RWPE2 (cell line): ENCODE measurements at regions not wholly inside any gene's neighbourhood (a gene's known extent, or its start where the extent isn't known, plus 50 kb on each side); places are given as distances from the start of the nearest gene placed in this dataset.

Experiments used
- ATAC-seq: fragments of 200-7000 bp; cut with Tn5 transposase; 3 replicates; pipeline ENCODE4 v1.9.1; 2021; ENCODE audit warnings: low read depth
- DNase-seq: peaks from one replicate; pipeline ENCODE4 v3.0.0-alpha.2; 2020; ENCODE audit warnings: low spot score
- H3K27ac ChIP-seq: fragments of 450-650 bp; 2 replicates; pipeline ENCODE4 v1.5.1; 2017; ENCODE audit warnings: mild to moderate bottlenecking; ENCODE audit not compliant: poor library complexity, severe bottlenecking
- H3K27me3 ChIP-seq: fragments of 250-450 bp; sonication (Bioruptor Pico); 2 replicates; pipeline ENCODE4 v1.5.1; 2021; ENCODE audit warnings: mild to moderate bottlenecking, moderate library complexity; ENCODE audit not compliant: insufficient read depth, poor library complexity, severe bottlenecking
- H3K36me3 ChIP-seq: fragments of 250-450 bp; sonication (Bioruptor Pico); 2 replicates; pipeline ENCODE4 v1.5.1; 2020; ENCODE audit warnings: low read depth, mild to moderate bottlenecking, moderate library complexity
- H3K4me1 ChIP-seq: fragments of 250-450 bp; sonication (Bioruptor Pico); 2 replicates; pipeline ENCODE4 v1.5.1; 2021; ENCODE audit warnings: mild to moderate bottlenecking, moderate library complexity; ENCODE audit not compliant: insufficient read depth, poor library complexity, severe bottlenecking
- H3K4me3 ChIP-seq: fragments of 250-450 bp; sonication (Bioruptor Pico); 2 replicates; pipeline ENCODE4 v1.5.1; 2021; ENCODE audit warnings: mild to moderate bottlenecking, moderate library complexity; ENCODE audit not compliant: severe bottlenecking
- H3K9me3 ChIP-seq: fragments of 250-450 bp; sonication (Bioruptor Pico); 2 replicates; pipeline ENCODE4 v1.5.1; 2021; ENCODE audit warnings: mild to moderate bottlenecking, moderate library complexity; ENCODE audit not compliant: severe bottlenecking
- CTCF ChIP-seq: fragments of 450-650 bp; IDR thresholded peaks from one replicate; pipeline ENCODE4 v1.5.1; 2017; ENCODE audit warnings: mild to moderate bottlenecking, moderate library complexity; ENCODE audit not compliant: poor library complexity, severe bottlenecking

- TF ChIP-seq CTCF, result no peak
Measured at GRCh38 chr18:78678318-78678695, 301.3 kb upstream of the SALL3 start.

DNA sequence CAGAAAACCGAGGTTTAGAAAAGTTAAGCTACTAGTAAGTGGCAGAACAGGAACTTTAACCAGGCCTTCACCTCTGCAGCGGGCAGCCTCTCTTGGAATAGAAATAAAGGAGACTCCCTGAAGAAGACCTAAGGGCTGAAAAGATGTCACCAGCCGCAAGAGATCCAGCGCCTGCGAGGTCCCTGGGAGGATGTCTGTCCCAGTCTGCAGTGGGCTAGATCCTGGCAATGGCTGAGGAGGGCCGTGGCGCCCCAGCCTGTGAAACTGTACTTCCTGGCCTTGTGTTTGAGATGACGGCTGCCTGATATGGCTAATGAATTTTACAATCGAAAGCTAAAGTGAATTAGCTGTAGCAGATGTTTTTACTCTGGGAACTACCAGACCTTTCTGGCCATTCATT is 300.6 kb upstream of the SALL3 start:
- ATAC-seq (no peak), DNase-seq (no peak)
- H3K4me3 ChIP-seq, result no peak overlapping the region
- H3K36me3 ChIP-seq, result no peaks in the 10 kb centered on the region
- no peak overlapping the region for H3K27ac ChIP-seq
- H3K4me1 ChIP-seq, result no peaks in the 10 kb centered on the region
- no peaks in the 10 kb centered on the region for H3K27me3 ChIP-seq
- no peaks in the 10 kb centered on the region for H3K9me3 ChIP-seq
- TF ChIP-seq CTCF, result no peak

More at GRCh38 chr18:78678318-78678695, 301.3 kb upstream of the SALL3 start:
- peaks cover 2% of the 10 kb centered on the region for H3K9me3 ChIP-seq
- no peaks in the 10 kb centered on the region for H3K36me3 ChIP-seq
- ATAC-seq (no peak), DNase-seq (no peak)
- no peaks in the 10 kb centered on the region for H3K27me3 ChIP-seq
- no peaks in the 10 kb centered on the region for H3K4me1 ChIP-seq
- H3K27ac ChIP-seq, result no peak overlapping the region
- H3K4me3 ChIP-seq, result no peak overlapping the region

DNA sequence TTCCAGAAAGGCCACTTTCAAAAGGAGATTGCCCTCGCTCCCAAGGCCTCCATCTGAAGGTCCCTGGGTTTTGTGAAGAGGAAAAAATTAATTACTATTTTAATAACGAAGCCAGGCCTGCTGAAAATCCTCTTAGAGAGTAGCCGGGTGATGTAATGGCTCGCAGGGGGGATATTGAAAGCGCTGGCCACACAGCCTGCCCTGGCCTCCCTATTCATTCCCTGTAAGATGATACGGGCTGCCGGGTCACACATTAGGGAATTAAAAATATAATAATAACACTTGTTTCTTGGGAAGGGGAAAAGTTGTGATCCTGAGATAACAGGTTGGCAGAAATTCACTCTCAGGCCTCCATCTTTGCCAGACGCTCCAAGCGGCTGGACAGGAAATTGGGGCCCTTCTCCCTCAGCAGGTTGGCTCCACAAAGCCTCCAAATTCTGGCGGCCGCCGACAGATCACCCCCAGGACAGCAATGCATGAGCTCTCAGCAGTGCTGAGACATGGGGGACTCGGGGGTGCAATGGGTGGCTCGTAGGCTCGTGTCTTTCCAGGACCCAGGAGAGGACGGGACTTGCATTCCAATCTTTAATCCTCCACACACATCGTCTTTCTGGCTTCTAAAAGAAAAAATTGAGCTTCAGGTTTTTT is 299.9 kb upstream of the SALL3 start:
- no peaks in the 10 kb centered on the region for H3K36me3 ChIP-seq
- no peaks in the 10 kb centered on the region for H3K27me3 ChIP-seq
- DNase-seq (no peak), ATAC-seq (no peak)
- H3K9me3 ChIP-seq, result no peaks in the 10 kb centered on the region
- H3K4me1 ChIP-seq, result no peaks in the 10 kb centered on the region
- H3K4me3 ChIP-seq, result no peak overlapping the region
- TF ChIP-seq CTCF, result no peak
- no peak overlapping the region for H3K27ac ChIP-seq

DNA sequence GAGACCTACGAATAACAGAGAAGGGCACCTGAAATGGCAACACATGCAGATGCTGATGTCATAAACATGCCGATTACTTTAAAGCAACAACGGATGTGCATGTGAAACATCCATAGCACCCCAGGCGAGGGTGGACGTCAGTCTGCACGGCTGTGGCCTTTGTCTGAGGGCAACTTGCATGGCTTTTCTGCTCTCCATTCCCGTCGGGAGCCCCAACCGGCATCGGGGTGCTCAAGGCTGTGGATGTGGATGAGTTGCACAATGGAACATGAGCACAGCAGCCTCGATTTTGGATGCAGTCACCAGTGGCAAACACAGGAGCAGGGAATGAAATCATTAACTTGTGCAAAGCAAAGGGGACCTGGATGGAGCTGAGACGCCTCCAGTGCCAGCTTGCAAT is 298.2 kb upstream of the SALL3 start:
- Histone ChIP-seq H3K27ac (no peak overlapping the region), H3K36me3 (no peaks in the 10 kb centered on the region), H3K9me3 (no peaks in the 10 kb centered on the region), H3K4me3 (no peak overlapping the region), H3K27me3 (no peaks in the 10 kb centered on the region), H3K4me1 (no peaks in the 10 kb centered on the region)
- DNase-seq (no peak), ATAC-seq (no peak)
- no peak for TF ChIP-seq CTCF

- DNase-seq (no peak), ATAC-seq (no peak)
- Histone ChIP-seq H3K36me3 (no peaks in the 10 kb centered on the region), H3K27me3 (no peaks in the 10 kb centered on the region), H3K4me1 (no peaks in the 10 kb centered on the region), H3K27ac (no peak overlapping the region), H3K9me3 (no peaks in the 10 kb centered on the region), H3K4me3 (no peak overlapping the region)
- TF ChIP-seq CTCF, result no peak
Measured at GRCh38 chr18:78681934-78682333, 297.7 kb upstream of the SALL3 start.
